Activated naive CD4-positive, alpha-beta T cell treated with anti-CD3 and anti-CD28 coated beads, Interleukin-2, amount 10 ng/mL, durations not matched to agents 7 days and 5 days (primary cell): ENCODE measurements at regions not wholly inside any gene's neighbourhood (a gene's known extent, or its start where the extent isn't known, plus 50 kb on each side); places are given as distances from the start of the nearest gene placed in this dataset.

Source experiments
- CTCF ChIA-PET: fragments of 350-600 bp; sonication (Branson Sonifier 250); formaldehyde crosslinking; loops from one replicate; lab custom pipeline; 2021; ENCODE audit warnings: antibody characterized with exemption; lab: Charles Lee
- DNase-seq: peaks from one replicate; pipeline ENCODE4 v3.0.0-alpha.2; 2020
- H3K27ac Mint-ChIP-seq: one replicate; pipeline ENCODE4 v1.8.0; 2021; ENCODE audit warnings: mild to moderate bottlenecking, moderate library complexity, mixed read lengths
- H3K27me3 Mint-ChIP-seq: one replicate; pipeline ENCODE4 v1.8.0; 2021; ENCODE audit warnings: mild to moderate bottlenecking, mixed read lengths
- H3K36me3 Mint-ChIP-seq: one replicate; pipeline ENCODE4 v1.8.0; 2021; ENCODE audit warnings: mixed read lengths
- H3K4me1 Mint-ChIP-seq: one replicate; pipeline ENCODE4 v1.8.0; 2021; ENCODE audit warnings: mixed read lengths
- H3K4me3 Mint-ChIP-seq: one replicate; pipeline ENCODE4 v1.8.0; 2021; ENCODE audit warnings: mild to moderate bottlenecking, moderate library complexity, mixed read lengths
- H3K9me3 Mint-ChIP-seq: one replicate; pipeline ENCODE4 v1.8.0; 2021; ENCODE audit warnings: mixed read lengths

DNA sequence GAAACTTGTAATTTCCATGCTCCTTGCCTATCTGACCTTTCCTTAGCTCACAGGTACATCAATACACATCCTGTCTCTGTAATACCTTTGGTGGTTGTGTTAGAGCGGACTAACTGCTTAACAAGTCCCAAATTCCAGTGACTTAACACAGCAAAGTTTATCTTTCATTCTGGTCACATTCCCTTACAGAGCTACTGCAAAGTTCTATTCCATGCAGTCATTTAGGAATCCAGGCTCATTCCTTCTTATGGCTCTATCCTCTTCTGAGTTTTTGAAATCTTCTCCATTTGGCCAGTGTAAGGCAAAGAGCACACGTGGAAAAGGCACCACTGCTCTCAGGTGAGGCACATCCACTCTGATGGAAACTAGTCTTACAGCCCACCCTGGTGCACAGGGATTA, 238.6 kb upstream of the ANKRD55 start:
- no peak overlapping the region for H3K4me3 Mint-ChIP-seq
- peaks cover 17% of the 10 kb centered on the region for H3K27me3 Mint-ChIP-seq
- H3K4me1 Mint-ChIP-seq, result peaks cover 8% of the 10 kb centered on the region
- H3K27ac Mint-ChIP-seq, result no peak overlapping the region
- DNase-seq, result no peak
- H3K36me3 Mint-ChIP-seq, result peaks cover 2% of the 10 kb centered on the region
- CTCF ChIA-PET, result no interaction called here
- no peaks in the 10 kb centered on the region for H3K9me3 Mint-ChIP-seq

DNA sequence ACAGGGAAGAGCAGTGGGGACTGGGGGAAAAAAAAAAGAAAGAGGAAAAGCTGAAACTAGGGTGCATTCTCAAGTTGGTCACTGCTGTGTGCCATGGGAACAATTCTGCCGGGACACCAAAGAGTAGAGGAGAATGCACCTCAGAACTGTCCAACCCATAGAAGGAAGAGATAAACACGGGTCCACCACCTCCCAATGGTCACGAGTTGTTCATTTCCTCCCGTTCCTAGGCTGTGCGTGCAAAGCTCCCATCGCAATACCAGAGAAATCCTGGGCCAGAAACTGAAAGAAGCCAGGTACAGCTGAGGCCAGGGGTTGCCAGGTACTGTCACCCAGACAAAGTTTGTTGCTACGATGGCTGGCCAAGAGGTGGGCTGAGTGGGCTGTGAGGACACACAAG, 236.9 kb upstream of the ANKRD55 start:
- H3K27ac Mint-ChIP-seq, result no peak overlapping the region
- no peak overlapping the region for H3K4me3 Mint-ChIP-seq
- peaks cover 1% of the 10 kb centered on the region for H3K36me3 Mint-ChIP-seq
- no peak for DNase-seq
- peaks cover 17% of the 10 kb centered on the region for H3K27me3 Mint-ChIP-seq
- CTCF ChIA-PET, result no interaction called here
- no peaks in the 10 kb centered on the region for H3K4me1 Mint-ChIP-seq
- H3K9me3 Mint-ChIP-seq, result no peaks in the 10 kb centered on the region

- H3K27me3 Mint-ChIP-seq, result peaks cover 17% of the 10 kb centered on the region
- no peak for DNase-seq
- H3K9me3 Mint-ChIP-seq, result no peaks in the 10 kb centered on the region
- H3K4me3 Mint-ChIP-seq, result no peak overlapping the region
- no peak overlapping the region for H3K27ac Mint-ChIP-seq
- CTCF ChIA-PET, result interaction anchor here (1.3 kb wide), 1 partner anchor 197 kb away, joined by 3 read pairs; no protein-coding TSS in a partner anchor
- H3K4me1 Mint-ChIP-seq, result no peaks in the 10 kb centered on the region
- peaks cover 1% of the 10 kb centered on the region for H3K36me3 Mint-ChIP-seq
Observed at GRCh38 chr5:56468277-56468676, 235.1 kb upstream of the ANKRD55 start.

- Mint-ChIP-seq H3K36me3 (peaks cover 1% of the 10 kb centered on the region), H3K27me3 (peaks cover 17% of the 10 kb centered on the region), H3K4me3 (no peak overlapping the region), H3K4me1 (no peaks in the 10 kb centered on the region), H3K9me3 (no peaks in the 10 kb centered on the region), H3K27ac (no peak overlapping the region)
- DNase-seq, result no peak
- CTCF ChIA-PET, result interaction anchor here (0.6 to 0.9 kb wide), 2 partner anchors 12 to 67 kb away, joined by 3 read pairs; no protein-coding TSS in a partner anchor
Observed at GRCh38 chr5:56467176-56467717, 234.1 kb upstream of the ANKRD55 start.

DNA sequence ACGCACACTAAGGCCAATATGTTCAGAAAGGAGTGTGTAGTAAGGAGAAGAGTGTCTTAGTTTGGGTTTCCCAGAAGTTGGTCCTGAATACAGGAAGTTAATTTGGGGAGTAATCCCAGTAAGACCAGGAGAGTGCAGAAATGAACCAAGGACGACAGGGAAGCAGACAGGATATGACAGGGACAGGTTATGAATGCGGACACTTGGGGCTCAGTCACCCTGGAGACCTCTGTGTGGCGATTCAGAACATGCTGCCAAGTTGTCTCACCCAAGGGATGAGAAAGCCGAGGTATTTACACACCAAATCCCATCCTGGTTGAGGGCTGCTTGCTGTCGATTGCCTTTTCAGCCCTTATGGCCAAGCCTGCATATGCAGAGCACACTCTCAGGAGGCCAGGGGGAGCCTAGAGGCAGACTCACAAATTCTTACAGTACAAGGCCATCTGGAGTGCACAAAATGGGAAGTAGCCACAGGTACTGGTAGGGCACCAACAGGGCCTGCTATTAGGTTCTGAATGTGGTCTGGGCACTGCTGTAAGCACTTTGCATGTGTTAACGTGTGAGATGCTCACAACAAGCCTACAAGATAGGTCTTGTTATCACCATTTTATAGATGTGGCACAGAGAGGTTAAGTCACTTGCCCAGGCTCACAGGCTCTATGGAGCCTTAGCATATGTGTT, 233.1 kb upstream of the ANKRD55 start:
- Mint-ChIP-seq H3K36me3 (no peaks in the 10 kb centered on the region), H3K9me3 (no peaks in the 10 kb centered on the region), H3K4me1 (no peaks in the 10 kb centered on the region), H3K4me3 (no peak overlapping the region), H3K27me3 (peaks cover 17% of the 10 kb centered on the region), H3K27ac (no peak overlapping the region)
- no peak for DNase-seq
- CTCF ChIA-PET, result interaction anchor here (0.9 kb wide), 1 partner anchor 13 kb away, joined by 3 read pairs; no protein-coding TSS in a partner anchor

GRCh38 chr5:56465769-56466135, 232.6 kb upstream of the ANKRD55 start:
- Mint-ChIP-seq H3K27me3 (peaks cover 16% of the 10 kb centered on the region), H3K4me3 (no peak overlapping the region), H3K27ac (no peak overlapping the region), H3K9me3 (no peaks in the 10 kb centered on the region), H3K36me3 (no peaks in the 10 kb centered on the region), H3K4me1 (no peaks in the 10 kb centered on the region)
- DNase-seq, result no peak
- CTCF ChIA-PET, result no interaction called here

DNA sequence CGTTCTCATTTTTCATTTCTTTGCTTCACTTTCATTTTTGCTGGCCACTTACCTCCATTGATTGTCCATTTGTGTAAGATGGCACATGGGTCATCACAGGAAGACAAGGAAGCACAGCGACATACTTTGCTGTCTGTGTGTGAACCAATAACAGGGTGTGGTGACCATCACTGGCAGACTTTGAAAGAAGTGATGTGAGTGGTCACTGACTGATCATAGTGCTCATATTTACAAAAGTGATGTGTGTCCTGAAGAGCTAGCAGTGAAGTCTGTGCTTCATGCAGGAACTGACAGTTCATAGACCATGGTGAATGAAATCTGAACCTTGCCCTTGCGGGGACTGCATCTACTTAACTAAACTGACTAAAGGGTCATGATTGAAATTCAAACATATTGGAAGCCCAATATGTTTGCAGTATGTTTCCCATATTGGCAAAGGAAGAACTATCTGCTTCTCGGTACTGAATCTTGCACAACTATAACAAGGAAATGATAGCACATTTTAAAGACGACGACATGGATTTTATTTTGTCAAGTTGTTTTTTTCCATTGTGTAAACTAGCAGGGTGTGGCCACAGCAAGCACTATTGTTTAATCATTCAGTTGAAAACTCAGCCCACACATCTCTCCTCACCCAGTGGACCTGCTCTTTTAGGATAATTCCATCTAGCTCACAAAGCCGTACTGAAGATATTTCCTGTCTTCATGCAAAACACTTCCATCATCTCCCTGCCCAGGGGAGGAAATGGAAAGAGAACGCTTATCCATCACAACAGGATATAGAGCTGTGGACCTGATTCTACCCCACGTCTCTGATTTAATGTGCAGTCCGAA, 232.0 kb upstream of the ANKRD55 start:
- no peak overlapping the region for H3K4me3 Mint-ChIP-seq
- no peaks in the 10 kb centered on the region for H3K4me1 Mint-ChIP-seq
- no peaks in the 10 kb centered on the region for H3K9me3 Mint-ChIP-seq
- H3K27ac Mint-ChIP-seq, result peak overlapping the region; percentile 8
- no peaks in the 10 kb centered on the region for H3K36me3 Mint-ChIP-seq
- H3K27me3 Mint-ChIP-seq, result peaks cover 12% of the 10 kb centered on the region
- no peak for DNase-seq
- CTCF ChIA-PET, result no interaction called here

GRCh38 chr5:56463944-56464571, 230.9 kb upstream of the ANKRD55 start:
- Mint-ChIP-seq H3K27ac (no peak overlapping the region), H3K27me3 (peaks cover 7% of the 10 kb centered on the region), H3K9me3 (no peaks in the 10 kb centered on the region), H3K4me3 (no peak overlapping the region), H3K4me1 (no peaks in the 10 kb centered on the region), H3K36me3 (no peaks in the 10 kb centered on the region)
- CTCF ChIA-PET, result no interaction called here
- no peak for DNase-seq

DNA sequence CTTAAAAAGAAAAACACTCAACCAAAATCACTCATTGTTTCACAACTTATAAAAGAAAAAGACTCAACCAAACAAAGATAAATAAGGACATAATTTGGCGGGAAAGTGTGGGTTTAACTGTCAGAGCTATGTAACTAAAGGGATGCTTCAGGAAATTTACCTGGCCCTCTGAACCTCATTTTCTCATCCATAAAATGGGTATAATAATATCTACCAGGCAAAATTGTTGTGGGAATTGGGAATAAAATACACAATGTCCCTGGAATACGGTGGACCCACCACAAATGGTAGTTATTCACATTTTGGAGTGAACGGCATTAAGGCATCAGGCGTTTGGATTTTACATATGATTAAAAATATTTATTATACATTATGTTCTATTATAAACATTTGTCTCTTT, 228.5 kb upstream of the ANKRD55 start:
- Mint-ChIP-seq H3K36me3 (no peaks in the 10 kb centered on the region), H3K9me3 (no peaks in the 10 kb centered on the region), H3K27me3 (peaks cover 4% of the 10 kb centered on the region), H3K4me1 (no peaks in the 10 kb centered on the region), H3K4me3 (no peak overlapping the region), H3K27ac (no peak overlapping the region)
- DNase-seq, result no peak
- CTCF ChIA-PET, result no interaction called here

DNA sequence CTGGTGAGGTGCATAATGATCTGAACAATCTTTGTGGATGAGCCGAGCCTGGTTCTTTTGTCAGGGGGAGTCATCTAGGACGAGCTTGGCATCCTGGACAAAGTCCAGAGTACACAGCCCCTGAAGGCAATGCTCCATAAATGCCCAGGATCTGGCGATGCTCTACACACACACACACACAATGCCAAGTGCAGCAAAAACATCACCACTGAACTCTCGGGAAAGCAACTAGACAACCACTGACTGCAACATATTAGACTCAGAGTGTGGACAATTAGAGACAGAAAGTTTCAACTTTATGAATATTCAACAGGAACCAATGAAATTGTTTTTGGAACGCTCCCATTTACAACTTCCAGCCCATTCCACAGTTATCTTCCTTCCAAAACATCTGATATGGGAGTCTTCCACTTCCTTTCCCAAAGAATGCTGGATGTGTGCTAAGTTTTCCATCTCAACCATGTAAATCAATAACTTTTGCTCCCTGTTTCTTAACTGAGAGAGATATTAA, 227.6 kb upstream of the ANKRD55 start:
- H3K4me3 Mint-ChIP-seq, result no peak overlapping the region
- DNase-seq, result no peak
- no peak overlapping the region for H3K27ac Mint-ChIP-seq
- H3K9me3 Mint-ChIP-seq, result no peaks in the 10 kb centered on the region
- no peaks in the 10 kb centered on the region for H3K4me1 Mint-ChIP-seq
- peaks cover 8% of the 10 kb centered on the region for H3K27me3 Mint-ChIP-seq
- CTCF ChIA-PET, result no interaction called here
- H3K36me3 Mint-ChIP-seq, result no peaks in the 10 kb centered on the region

- no peak overlapping the region for H3K27ac Mint-ChIP-seq
Observed at GRCh38 chr5:56460195-56460546, 227.0 kb upstream of the ANKRD55 start.

DNA sequence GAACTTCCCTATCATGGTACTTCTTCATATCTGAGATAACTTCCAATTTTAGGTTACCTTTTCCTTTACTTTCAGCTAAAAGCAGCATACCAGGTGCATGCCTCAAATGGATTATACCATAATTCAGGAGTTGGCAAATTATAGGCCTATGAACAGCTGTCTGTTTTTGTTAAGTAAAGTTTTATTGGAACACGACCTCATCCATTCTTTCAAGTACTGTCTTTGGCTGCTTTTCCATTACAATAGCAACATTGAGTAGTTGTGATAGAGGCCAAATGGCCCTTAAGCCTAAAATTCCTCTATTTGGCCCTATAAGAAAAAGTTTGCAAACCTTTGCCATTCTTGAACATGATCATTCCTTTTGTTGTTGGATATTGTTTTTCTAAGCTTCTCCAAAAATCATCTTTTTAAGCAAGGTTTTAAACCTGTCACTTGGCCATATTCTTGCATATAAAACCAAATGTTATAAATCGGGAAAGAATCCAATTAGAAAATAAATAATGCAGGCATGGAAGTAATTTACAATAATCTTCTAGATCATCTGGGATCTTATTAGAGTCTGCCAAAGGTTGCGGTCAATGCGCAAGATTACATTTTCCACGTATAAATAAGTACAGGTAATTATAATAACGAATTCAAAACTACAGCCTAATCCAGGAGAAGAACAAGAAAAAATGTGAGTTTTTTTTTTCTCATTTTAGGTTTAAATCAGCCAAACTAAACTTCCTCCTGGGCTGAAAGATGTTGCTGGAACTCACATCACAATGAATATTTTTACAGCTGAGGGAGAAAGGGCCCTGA, 226.5 kb upstream of the ANKRD55 start:
- CTCF ChIA-PET, result no interaction called here
- no peak overlapping the region for H3K27ac Mint-ChIP-seq
- H3K4me1 Mint-ChIP-seq, result peaks cover 6% of the 10 kb centered on the region
- H3K4me3 Mint-ChIP-seq, result no peak overlapping the region
- H3K27me3 Mint-ChIP-seq, result peaks cover 12% of the 10 kb centered on the region
- H3K9me3 Mint-ChIP-seq, result peaks cover 5% of the 10 kb centered on the region
- H3K36me3 Mint-ChIP-seq, result no peaks in the 10 kb centered on the region
- DNase-seq, result no peak

More at GRCh38 chr5:56460195-56460546, 227.0 kb upstream of the ANKRD55 start:
- H3K27me3 Mint-ChIP-seq, result peaks cover 12% of the 10 kb centered on the region
- DNase-seq, result no peak
- H3K9me3 Mint-ChIP-seq, result peaks cover 5% of the 10 kb centered on the region
- CTCF ChIA-PET, result no interaction called here
- H3K36me3 Mint-ChIP-seq, result no peaks in the 10 kb centered on the region
- peaks cover 1% of the 10 kb centered on the region for H3K4me1 Mint-ChIP-seq
- H3K4me3 Mint-ChIP-seq, result no peak overlapping the region

DNA sequence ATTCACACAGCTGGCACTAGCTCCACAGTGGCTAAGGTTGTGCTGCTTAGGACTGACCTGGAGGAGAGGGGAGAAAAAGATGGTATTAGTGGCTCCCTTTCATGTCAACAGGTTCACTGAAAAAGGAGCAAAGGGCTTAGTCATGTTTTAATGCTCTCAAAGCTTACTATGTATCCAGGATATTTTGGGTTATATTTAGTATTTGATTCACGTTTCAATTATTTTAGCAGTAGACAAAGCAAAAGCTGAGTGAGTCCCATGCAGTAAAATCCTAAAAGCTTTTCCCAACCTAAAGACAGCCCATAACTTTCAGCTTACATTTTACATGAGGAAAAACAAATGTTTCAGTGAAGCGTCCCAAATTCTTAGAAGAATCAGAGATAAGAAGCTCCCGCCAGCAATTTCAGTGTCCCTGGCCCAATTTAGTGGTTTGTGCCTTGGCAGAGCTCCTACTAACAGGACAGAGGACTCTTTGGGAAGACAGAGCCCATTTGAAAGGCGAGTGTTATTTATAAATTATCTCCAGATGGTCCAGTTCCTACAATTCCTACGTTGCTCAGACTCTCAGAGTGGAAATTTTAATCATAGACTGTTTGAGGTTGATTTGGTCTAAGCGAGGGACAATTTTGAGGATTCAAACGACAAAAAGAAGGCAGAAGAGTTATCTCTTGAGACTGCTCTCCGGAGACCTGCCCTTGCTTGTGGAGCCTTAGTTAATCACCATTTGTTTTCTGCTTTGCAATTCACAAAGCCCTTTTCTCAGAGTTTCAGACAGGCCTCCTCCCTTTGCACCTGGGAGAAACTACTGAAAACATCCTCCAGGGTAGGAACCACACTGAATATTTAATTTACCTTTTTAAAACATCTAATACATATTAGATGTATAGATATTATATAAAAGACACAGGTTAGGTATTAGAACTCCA, 225.0 kb upstream of the ANKRD55 start:
- no peak overlapping the region for H3K4me3 Mint-ChIP-seq
- H3K27ac Mint-ChIP-seq, result no peak overlapping the region
- DNase-seq, result no peak
- CTCF ChIA-PET, result no interaction called here
- peaks cover 17% of the 10 kb centered on the region for H3K27me3 Mint-ChIP-seq
- H3K9me3 Mint-ChIP-seq, result peaks cover 5% of the 10 kb centered on the region
- H3K4me1 Mint-ChIP-seq, result peaks cover 14% of the 10 kb centered on the region
- no peaks in the 10 kb centered on the region for H3K36me3 Mint-ChIP-seq
